Ascending aorta (tissue), 2 donors: ENCODE measurements at regions not wholly inside any gene's neighbourhood (a gene's known extent, or its start where the extent isn't known, plus 50 kb on each side); places are given as distances from the start of the nearest gene placed in this dataset.
"Not testable (repeated sequence)": the region's sequence is repeated elsewhere in the genome, so short reads cannot be mapped to it uniquely, and the experiment has no call there.

Experiments
- DNase-seq, 2 donors: peaks; one replicate each; pipeline ENCODE4 v3.0.0-alpha.2; 2019; ENCODE audit warnings: low spot score in 2 of 2
- H3K27ac ChIP-seq, 2 donors: fragments of 200-600 bp; sonication (generic); one replicate each; pipeline ENCODE4 v1.5.1; 2016 to 2017; ENCODE audit warnings: mild to moderate bottlenecking in 1 of 2
- H3K27me3 ChIP-seq: fragments of 200-600 bp; sonication (generic); one replicate; pipeline ENCODE4 v1.5.1; 2017
- H3K36me3 ChIP-seq, 2 donors: fragments of 200-600 bp; sonication (generic); one replicate each; pipeline ENCODE4 v1.5.1; 2016
- H3K4me1 ChIP-seq, 2 donors: fragments of 200-600 bp; sonication (generic); one replicate each; pipeline ENCODE4 v1.5.1; 2016 to 2017; ENCODE audit warnings: mild to moderate bottlenecking in 1 of 2
- H3K4me3 ChIP-seq, 2 donors: fragments of 200-600 bp; sonication (generic); one replicate each; pipeline ENCODE4 v1.5.1; 2016 to 2017; ENCODE audit warnings: mild to moderate bottlenecking in 1 of 2
- H3K9me3 ChIP-seq, 2 donors: fragments of 200-600 bp; sonication (generic); one replicate each; pipeline ENCODE4 v1.5.1; 2016
- CTCF ChIP-seq, 3 experiments: fragments of 200-600 bp in 2 of 3; fragments of 450-650 bp in 1 of 3; sonication (generic) in 2 of 3; IDR thresholded peaks; one replicate each; pipeline ENCODE4 v1.5.1; 2016 to 2019; ENCODE audit warnings: antibody characterized with exemption in 3 of 3, mild to moderate bottlenecking in 1 of 3, moderate library complexity in 1 of 3
- intact Hi-C: fragments of 100-400 bp; cut with DNase I; formaldehyde crosslinking; loops from one replicate; pipeline ENCODE4 v1.15.1; 2023

GRCh38 chr17:56718515-56718914, 115.2 kb downstream of the C17orf67 start:
- Histone ChIP-seq H3K9me3 (no peaks in the 10 kb centered on the region), H3K36me3 (no peaks in the 10 kb centered on the region), H3K4me1 (no peaks in the 10 kb centered on the region), H3K4me3 (no peak overlapping the region), H3K27ac (no peak overlapping the region), H3K27me3 (no peaks in the 10 kb centered on the region)
- intact Hi-C loops: no loop called here
- DNase-seq: no peak
- TF ChIP-seq CTCF (IDR thresholded peaks at IDR 0.05): no peak

- TF ChIP-seq CTCF (IDR thresholded peaks at IDR 0.05): no peak
- Histone ChIP-seq H3K4me3 (no peak overlapping the region), H3K4me1 (no peaks in the 10 kb centered on the region), H3K36me3 (no peaks in the 10 kb centered on the region), H3K27ac (no peak overlapping the region), H3K9me3 (no peaks in the 10 kb centered on the region), H3K27me3 (no peaks in the 10 kb centered on the region)
- intact Hi-C loops: no loop called here
- no peak for DNase-seq
Measured at GRCh38 chr17:56723421-56723820, 110.3 kb downstream of the C17orf67 start.

- no peak for TF ChIP-seq CTCF (IDR thresholded peaks at IDR 0.05)
Measured at GRCh38 chr17:56724664-56725063, 109.1 kb downstream of the C17orf67 start.

GRCh38 chr17:56725144-56725543, 108.6 kb downstream of the C17orf67 start:
- TF ChIP-seq CTCF (IDR thresholded peaks at IDR 0.05): no peak
- Histone ChIP-seq H3K27me3 (no peaks in the 10 kb centered on the region), H3K4me1 (no peaks in the 10 kb centered on the region), H3K27ac (no peak overlapping the region), H3K36me3 (no peaks in the 10 kb centered on the region), H3K9me3 (no peaks in the 10 kb centered on the region), H3K4me3 (no peak overlapping the region)
- DNase-seq: no peak
- intact Hi-C loops: no loop called here

More at GRCh38 chr17:56724664-56725063, 109.1 kb downstream of the C17orf67 start:
- H3K27me3 ChIP-seq: no peaks in the 10 kb centered on the region
- no peak for DNase-seq
- H3K27ac ChIP-seq: no peak overlapping the region
- H3K36me3 ChIP-seq: no peaks in the 10 kb centered on the region
- intact Hi-C loops: no loop called here
- H3K4me1 ChIP-seq: no peaks in the 10 kb centered on the region
- no peak overlapping the region for H3K4me3 ChIP-seq
- H3K9me3 ChIP-seq: no peaks in the 10 kb centered on the region

- Histone ChIP-seq H3K9me3 (no peaks in the 10 kb centered on the region), H3K27me3 (no peaks in the 10 kb centered on the region), H3K4me1 (no peaks in the 10 kb centered on the region), H3K27ac (no peak overlapping the region), H3K4me3 (no peak overlapping the region), H3K36me3 (no peaks in the 10 kb centered on the region)
- no peak for DNase-seq
- intact Hi-C loops: no loop called here
- TF ChIP-seq CTCF (IDR thresholded peaks at IDR 0.05): no peak
Measured at GRCh38 chr17:56727876-56728617, 105.7 kb downstream of the C17orf67 start.

- intact Hi-C loops, H3K27ac ChIP-seq, H3K36me3 ChIP-seq, H3K4me3 ChIP-seq, H3K27me3 ChIP-seq, H3K4me1 ChIP-seq, DNase-seq, H3K9me3 ChIP-seq: not testable (repeated sequence)
Measured at GRCh38 chr17:56731096-56731495, 102.6 kb downstream of the C17orf67 start.
